SKM-1 treated with dmso at 0.1 percent for 144 hours (cell line): ENCODE measurements at regions not wholly inside any gene's neighbourhood (a gene's known extent, or its start where the extent isn't known, plus 50 kb on each side); places are given as distances from the start of the nearest gene placed in this dataset.
A peak's percentile ranks its signal among the peaks of the same experiment; 100 is the strongest.
"Not testable (repeated sequence)": the region's sequence is repeated elsewhere in the genome, so short reads cannot be mapped to it uniquely, and the experiment has no call there.

Experiments used
- DNase-seq: peaks from one replicate; lab custom pipeline; 2025; ENCODE audit not compliant: unreplicated experiment; lab: John Stamatoyannopoulos, UW

- no peak for DNase-seq
These were observed 718.1 kb downstream of the SMARCA1 start for GRCh38 chrX:128805236-128805635.

GRCh38 chrX:128804828-128805227 is 718.5 kb downstream of the SMARCA1 start:
- no peak for DNase-seq

DNA sequence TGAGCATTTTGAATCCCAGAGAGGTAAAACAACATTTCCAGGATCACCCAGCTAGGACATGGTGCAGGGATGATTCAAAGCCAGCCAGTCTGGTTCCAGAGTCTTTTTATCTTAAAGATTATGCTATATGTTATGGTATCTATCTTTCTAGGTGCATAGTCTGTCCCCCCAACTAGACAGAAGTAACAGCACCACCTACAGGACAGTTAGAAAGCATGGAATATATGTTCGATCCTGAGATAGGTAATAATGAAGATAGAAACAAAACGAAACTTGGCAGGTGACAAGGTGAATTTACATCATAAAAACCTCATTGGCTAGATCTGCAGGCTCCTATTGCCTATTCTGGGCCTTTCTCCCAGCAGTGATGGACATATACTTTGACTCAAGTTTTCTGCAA is 723.2 kb downstream of the SMARCA1 start:
- DNase-seq: no peak

- not testable (repeated sequence) for DNase-seq
These were observed 730.9 kb upstream of the ACTRT1 start for GRCh38 chrX:128783139-128783538.

DNA sequence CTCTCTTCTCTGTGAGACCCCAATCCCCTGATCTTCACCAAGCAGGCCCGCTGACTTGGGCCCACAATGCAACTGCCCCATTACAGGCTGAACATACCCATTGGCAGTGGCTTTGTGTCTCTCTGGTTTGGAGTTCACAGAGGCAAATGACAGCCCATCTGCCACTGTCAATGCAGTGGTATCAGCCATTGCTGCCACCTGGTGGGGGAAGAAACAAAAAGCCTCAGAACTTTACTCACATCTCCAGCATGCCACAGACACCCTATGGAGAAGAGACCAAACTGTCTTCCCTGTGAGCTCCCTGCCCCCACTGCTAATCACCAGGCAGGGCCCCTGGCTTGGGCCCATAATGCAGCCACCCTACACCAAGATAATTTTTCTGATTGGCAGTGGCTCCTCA is 729.3 kb upstream of the ACTRT1 start:
- peak; percentile 11 for DNase-seq

DNA sequence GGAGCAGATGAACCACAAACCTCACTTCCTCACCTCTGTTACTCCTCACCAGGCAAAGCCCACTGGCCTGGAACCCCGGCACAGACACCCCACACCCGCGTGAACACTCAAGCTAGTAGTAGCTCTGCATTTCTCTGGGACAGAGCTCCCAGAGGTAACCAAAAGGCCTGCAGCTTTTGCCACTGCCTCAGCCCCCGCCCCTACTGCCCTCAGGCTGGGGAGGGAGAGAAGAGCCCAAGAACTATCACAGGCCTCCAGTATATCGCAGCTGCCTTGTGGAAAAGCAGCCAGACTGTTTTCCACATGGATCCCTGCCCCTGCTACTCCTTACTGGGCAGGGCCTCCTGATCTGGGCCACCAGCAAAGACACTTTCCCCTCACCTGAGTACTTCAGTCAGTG is 728.7 kb upstream of the ACTRT1 start:
- no peak for DNase-seq

DNA sequence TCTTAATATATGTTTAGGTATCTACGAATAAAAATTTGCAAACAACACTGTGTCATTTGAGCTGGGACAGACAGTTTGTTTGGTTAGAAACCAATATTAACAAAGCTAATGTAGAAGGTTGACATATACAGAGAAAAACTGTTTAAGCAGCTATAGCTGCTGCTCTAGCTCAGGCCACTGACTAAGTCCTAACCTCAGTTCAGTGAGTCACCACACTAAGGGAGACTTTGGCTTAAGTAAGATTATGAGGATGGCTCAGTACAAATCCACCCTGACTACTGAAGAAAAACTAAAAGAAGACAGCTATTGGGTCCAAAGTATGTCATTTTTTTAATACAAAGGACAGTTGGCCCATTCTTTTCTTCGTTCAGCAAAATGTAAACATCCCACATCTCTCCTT is 717.3 kb upstream of the ACTRT1 start:
- DNase-seq: no peak

- DNase-seq: no peak
These were observed 707.5 kb upstream of the ACTRT1 start for GRCh38 chrX:128759745-128760144.

DNA sequence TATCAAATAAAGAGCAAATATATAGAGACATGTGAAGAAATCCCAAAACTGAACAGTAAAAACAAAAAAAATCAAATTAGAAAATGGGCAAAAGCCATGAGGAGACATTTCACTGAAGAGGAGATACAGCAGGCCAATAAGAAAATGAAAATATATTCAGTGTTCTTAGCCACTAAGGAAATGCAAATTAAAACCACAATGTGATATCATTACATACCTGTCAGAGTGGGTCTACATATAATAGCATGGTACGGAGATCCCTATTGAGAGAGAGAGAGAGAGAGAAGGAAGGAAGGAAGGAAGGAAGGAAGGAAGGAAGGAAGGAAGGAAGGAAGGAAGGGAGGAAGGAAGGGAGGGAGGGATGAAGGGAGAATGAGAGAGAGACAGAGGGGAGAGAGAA is 707.0 kb upstream of the ACTRT1 start:
- no peak for DNase-seq

GRCh38 chrX:128754130-128754529 is 701.9 kb upstream of the ACTRT1 start:
- no peak for DNase-seq

DNA sequence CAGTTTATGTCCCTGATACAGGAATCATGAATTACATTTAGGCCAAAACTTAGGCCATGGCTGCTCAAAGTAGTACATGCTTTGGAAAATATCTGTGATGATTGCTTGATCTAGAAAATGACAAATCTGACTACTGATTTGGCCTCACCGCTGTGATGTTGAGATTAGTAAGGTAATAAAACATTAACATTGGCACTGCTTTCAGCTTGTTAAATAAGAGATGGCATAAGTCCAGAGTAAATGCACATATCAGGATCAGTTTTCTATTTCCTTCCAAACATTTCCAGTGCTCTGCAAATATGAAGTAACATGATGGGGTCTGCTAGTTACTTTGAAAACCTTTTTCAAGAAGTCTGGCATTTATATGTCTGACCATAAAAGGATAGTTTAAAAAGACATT is 687.3 kb upstream of the ACTRT1 start:
- no peak for DNase-seq

DNA sequence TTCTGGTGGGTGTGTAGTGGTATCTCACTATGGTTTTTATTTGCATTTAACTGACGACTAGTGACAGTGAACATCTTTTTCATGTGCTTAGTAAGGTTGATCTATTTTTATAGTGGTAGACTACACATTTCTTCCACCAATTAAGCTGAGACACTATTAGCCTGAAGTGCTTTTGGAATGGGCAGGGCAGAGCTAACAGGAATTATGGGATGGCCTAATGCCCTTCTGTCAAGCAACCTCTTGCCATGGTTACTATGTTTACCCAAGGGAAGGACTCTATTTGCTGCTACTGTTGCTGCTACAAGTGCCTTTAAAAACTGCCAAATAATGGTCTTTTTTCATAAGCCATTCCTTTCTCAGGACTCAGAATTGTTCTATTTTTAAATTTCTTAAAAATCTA is 676.7 kb upstream of the ACTRT1 start:
- DNase-seq: no peak

DNA sequence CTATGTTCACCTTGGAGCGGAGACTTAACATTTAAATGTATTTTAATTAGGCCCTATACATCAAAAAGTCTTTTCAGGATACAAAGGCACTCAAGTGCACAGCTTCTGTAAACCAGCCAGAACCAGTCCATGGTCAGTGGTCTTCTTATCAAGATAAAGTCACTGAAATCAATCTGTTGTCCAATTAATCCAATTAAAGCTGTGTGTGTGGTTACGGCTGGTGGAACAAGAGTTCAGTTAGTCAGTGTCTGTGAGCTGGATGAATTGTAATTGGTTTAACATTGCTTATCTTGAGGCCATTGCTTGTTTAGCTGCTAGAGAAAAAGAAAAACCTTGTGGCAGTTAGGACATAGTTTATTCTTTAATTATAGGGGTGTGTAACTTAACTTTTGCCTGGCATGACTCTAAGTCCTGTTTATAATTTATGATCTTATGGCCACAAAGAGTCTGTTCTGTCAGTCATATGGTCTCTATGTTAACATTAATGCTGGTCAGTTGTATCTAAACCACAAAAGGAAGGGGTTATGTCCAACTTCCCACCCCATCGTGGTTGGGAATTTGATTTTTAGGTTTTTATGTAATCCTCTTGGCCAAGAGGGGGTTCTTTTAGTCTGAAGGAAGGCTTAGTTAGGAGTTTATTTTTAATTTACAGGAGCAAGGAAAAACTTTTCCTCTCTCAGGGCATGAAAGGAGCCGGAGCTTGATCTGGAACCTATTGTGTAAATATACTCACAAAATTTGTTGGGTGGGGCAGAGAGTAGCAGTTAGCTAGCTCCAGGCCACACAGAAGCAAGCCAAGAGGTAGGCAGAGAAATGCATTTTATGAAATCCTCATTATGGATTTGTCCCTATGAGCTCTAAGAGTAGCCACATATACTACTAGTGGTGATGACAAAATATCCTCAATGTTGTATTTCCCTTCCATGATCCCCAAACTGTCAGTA is 665.7 kb upstream of the ACTRT1 start:
- no peak for DNase-seq

- no peak for DNase-seq
These were observed 662.2 kb upstream of the ACTRT1 start for GRCh38 chrX:128714425-128714824.

- DNase-seq: no peak
These were observed 647.6 kb upstream of the ACTRT1 start for GRCh38 chrX:128699716-128700285.

DNA sequence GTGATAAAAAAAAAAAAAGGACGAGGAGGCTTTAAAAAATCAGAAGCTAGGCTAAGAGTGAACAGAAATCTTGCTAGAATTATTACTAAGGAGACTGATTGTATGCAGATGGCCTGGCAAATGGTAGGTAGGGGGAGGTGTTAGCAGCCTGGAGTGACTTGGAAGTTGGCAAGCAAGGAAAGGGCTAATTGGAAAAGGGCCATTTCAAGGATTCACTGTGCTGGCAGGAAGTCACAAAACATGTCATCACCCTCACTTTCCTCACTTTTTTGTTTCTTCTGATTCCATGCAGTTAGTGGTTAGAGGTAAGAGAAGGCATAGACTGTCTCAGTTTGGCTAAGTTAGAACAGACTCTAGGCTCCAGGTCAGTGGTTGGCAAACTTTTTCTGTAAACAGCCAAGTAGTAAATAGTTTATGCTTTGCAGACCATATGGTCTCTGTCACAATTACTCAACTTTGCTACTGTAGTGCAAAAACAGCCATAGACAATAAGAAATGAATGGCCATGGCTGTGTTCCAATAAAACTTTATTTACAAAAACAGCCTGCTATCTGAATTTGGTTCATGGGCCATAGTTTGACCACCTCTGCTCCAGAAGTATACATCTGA is 646.5 kb upstream of the ACTRT1 start:
- no peak for DNase-seq

DNA sequence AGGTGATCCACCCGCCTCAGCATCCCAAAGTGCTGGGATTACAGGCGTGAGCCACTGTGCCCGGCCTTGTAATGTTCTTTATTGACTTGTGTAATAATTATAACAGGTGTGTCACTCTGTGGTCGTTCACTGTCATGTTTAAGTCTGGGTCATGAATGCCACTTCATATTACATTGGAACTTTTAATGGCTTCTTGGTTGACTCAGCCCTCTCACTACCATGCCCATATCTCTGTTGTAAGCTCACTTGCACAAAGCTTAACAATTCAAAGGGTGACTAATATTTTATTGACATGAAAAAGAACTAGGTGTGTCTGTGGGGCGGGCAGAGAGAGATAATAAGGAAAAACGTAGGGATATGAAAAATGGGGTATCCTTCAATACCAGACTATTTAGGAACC is 639.7 kb upstream of the ACTRT1 start:
- no peak for DNase-seq

DNA sequence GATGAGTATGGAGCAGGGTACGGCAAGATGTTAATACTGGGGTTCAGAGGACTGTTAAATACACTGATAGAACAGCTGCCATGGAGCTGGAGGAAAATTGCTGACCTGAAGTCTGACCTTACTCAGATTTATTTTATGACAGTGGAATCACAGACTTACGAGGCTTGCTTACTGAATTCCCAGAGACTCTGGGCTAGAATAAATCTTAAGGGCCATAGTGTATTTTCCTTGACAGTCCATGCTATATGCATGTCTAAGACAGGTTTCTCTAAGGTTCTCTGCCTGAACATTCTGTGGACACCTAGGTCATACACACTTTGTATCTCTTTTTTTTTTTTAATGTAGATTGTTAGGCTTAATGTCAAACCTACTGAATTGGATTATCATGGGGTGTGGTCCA is 633.2 kb upstream of the ACTRT1 start:
- no peak for DNase-seq

DNA sequence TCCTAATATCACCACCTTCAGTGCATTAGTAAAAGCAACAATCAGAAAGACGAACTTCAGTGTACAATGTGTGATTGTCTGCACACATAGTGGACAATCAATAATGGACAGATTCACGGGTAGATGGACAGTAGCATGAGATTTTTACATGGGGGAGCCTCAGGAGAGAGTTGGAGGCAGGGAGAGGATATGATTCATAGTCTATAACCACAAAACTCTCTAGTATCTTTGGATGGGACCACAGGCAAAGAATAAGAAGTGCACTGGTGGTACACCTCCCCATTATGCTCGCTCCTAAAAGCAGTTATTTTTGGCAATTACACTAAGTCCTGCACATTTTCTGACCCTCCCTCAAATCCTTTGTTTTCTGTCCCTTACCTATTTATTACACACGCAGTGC is 624.4 kb upstream of the ACTRT1 start:
- no peak for DNase-seq

- DNase-seq: not testable (repeated sequence)
These were observed 622.3 kb upstream of the ACTRT1 start for GRCh38 chrX:128674326-128675086.

DNA sequence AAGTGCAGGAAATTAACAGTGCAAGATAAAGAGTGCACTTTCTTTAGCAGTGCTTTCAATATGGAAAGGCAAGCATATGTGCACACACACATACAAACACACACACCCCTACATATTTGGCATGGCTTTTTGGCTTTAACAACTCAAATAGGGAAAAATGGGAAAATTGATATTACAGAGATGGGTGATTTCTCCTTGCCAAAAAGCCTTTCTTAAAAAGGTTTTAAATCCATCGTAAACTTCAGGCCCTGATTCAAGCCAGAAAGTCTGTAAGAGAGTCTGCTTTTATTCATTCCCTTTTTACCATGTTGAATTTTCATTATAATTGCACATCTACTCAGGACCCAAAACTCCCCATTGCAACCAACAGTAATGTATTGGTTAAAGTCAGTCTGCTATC is 612.0 kb upstream of the ACTRT1 start:
- no peak for DNase-seq
